Dendritic cell treated with granulocyte-macrophage colony-stimulating factor and Interleukin-4, amounts not matched to agents 40 ng/mL and 50 ng/mL, for 4 days (primary cell): ENCODE measurements at regions not wholly inside any gene's neighbourhood (a gene's known extent, or its start where the extent isn't known, plus 50 kb on each side); places are given as distances from the start of the nearest gene placed in this dataset.
"Not testable (repeated sequence)": the region's sequence is repeated elsewhere in the genome, so short reads cannot be mapped to it uniquely, and the experiment has no call there.

Experiments used
- H3K27ac Mint-ChIP-seq: one replicate; pipeline ENCODE4 v1.8.0; 2022; ENCODE audit warnings: mild to moderate bottlenecking, mixed read lengths
- H3K27me3 Mint-ChIP-seq: one replicate; pipeline ENCODE4 v1.8.0; 2022; ENCODE audit warnings: mild to moderate bottlenecking, mixed read lengths
- H3K36me3 Mint-ChIP-seq: one replicate; pipeline ENCODE4 v1.8.0; 2022; ENCODE audit warnings: low read depth, mixed read lengths
- H3K4me1 Mint-ChIP-seq: one replicate; pipeline ENCODE4 v1.8.0; 2022; ENCODE audit warnings: low read depth, mixed read lengths
- H3K4me3 Mint-ChIP-seq: one replicate; pipeline ENCODE4 v1.8.0; 2022; ENCODE audit warnings: mild to moderate bottlenecking, moderate library complexity, mixed read lengths
- H3K9me3 Mint-ChIP-seq: one replicate; pipeline ENCODE4 v1.8.0; 2022; ENCODE audit warnings: mixed read lengths
- intact Hi-C: fragments of 100-400 bp; cut with micrococcal nuclease; formaldehyde crosslinking; loops from one replicate; pipeline ENCODE4 v1.15.0; 2022

- Mint-ChIP-seq H3K4me1 (no peaks in the 10 kb centered on the region), H3K4me3 (no peak overlapping the region), H3K36me3 (no peaks in the 10 kb centered on the region), H3K27me3 (no peaks in the 10 kb centered on the region), H3K27ac (no peak overlapping the region), H3K9me3 (peaks cover 17% of the 10 kb centered on the region)
- intact Hi-C loops: no loop called here
Measured at GRCh38 chrX:137792214-137792613, 226.3 kb downstream of the ZIC3 start.

DNA sequence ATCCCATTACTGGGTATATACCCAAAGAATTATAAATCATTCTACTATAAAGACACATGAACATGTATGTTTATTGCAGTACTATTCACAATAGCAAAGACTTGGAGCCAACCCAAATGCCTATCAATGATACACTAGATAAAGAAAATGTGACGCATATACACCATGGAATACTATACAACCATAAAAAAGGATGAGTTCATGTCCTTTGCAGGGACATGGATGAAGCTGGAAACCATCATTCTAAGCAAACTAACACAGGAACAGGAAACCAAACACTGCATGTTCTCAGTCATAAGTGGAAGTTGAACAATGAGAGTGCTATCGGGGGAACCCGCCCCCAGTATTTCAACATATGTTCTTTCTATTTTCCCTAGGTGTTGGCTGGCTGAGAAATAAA is 232.0 kb downstream of the ZIC3 start:
- H3K4me1 Mint-ChIP-seq, H3K27ac Mint-ChIP-seq, intact Hi-C loops, H3K36me3 Mint-ChIP-seq, H3K27me3 Mint-ChIP-seq, H3K4me3 Mint-ChIP-seq: not testable (repeated sequence)
- peaks cover 26% of the 10 kb centered on the region for H3K9me3 Mint-ChIP-seq

GRCh38 chrX:137823257-137823656 is 257.3 kb downstream of the ZIC3 start:
- Mint-ChIP-seq H3K4me3 (no peak overlapping the region), H3K9me3 (peaks cover 1% of the 10 kb centered on the region), H3K27ac (no peak overlapping the region), H3K4me1 (no peaks in the 10 kb centered on the region), H3K27me3 (no peaks in the 10 kb centered on the region), H3K36me3 (no peaks in the 10 kb centered on the region)
- intact Hi-C loops: no loop called here

- Mint-ChIP-seq H3K4me1 (no peaks in the 10 kb centered on the region), H3K27me3 (no peaks in the 10 kb centered on the region), H3K36me3 (no peaks in the 10 kb centered on the region), H3K9me3 (no peaks in the 10 kb centered on the region), H3K4me3 (no peak overlapping the region), H3K27ac (no peak overlapping the region)
- intact Hi-C loops: no loop called here
Measured at GRCh38 chrX:137847376-137847775, 281.4 kb downstream of the ZIC3 start.

DNA sequence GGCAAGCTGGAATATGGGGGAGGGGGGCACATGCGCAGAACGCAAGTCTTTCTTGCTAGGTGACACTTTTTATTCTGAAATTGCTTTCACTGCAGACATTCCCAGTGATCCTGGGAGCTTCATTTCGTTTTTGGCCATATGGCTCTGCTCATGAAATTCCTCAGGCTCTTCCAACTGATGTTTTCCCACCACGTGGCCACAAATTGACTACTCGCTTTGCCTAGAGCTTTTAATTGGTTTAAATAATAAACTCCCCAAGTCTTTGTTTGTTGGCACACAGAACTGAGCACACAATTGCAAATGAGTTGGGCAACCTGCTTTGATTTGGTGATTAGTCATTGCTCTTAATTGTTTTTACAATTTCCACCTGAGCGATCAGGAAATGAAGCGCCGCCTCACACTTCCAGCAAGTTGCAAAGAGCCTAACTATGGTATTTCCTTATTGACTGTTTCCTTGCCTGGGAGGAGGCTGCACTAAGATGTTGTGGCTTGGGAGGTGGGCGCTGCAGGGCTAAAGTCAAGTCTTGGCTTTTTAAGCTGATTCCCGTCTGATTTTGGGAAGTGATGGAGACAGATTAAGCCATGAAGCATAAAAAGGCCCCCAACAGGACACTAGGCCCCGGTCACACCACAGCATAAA is 282.5 kb downstream of the ZIC3 start:
- Mint-ChIP-seq H3K36me3 (no peaks in the 10 kb centered on the region), H3K4me1 (no peaks in the 10 kb centered on the region), H3K27ac (no peak overlapping the region), H3K9me3 (no peaks in the 10 kb centered on the region), H3K27me3 (no peaks in the 10 kb centered on the region), H3K4me3 (no peak overlapping the region)
- intact Hi-C loops: no loop called here

GRCh38 chrX:137852502-137852901 is 286.6 kb downstream of the ZIC3 start:
- H3K9me3 Mint-ChIP-seq: no peaks in the 10 kb centered on the region
- no peaks in the 10 kb centered on the region for H3K36me3 Mint-ChIP-seq
- H3K4me1 Mint-ChIP-seq: no peaks in the 10 kb centered on the region
- no peaks in the 10 kb centered on the region for H3K27me3 Mint-ChIP-seq
- intact Hi-C loops: no loop called here
- H3K27ac Mint-ChIP-seq: no peak overlapping the region
- no peak overlapping the region for H3K4me3 Mint-ChIP-seq

- H3K27ac Mint-ChIP-seq: no peak overlapping the region
- no peaks in the 10 kb centered on the region for H3K36me3 Mint-ChIP-seq
- no peak overlapping the region for H3K4me3 Mint-ChIP-seq
- intact Hi-C loops: no loop called here
- H3K4me1 Mint-ChIP-seq: no peaks in the 10 kb centered on the region
- no peaks in the 10 kb centered on the region for H3K27me3 Mint-ChIP-seq
- no peaks in the 10 kb centered on the region for H3K9me3 Mint-ChIP-seq
Measured at GRCh38 chrX:137855490-137855889, 289.6 kb downstream of the ZIC3 start.

DNA sequence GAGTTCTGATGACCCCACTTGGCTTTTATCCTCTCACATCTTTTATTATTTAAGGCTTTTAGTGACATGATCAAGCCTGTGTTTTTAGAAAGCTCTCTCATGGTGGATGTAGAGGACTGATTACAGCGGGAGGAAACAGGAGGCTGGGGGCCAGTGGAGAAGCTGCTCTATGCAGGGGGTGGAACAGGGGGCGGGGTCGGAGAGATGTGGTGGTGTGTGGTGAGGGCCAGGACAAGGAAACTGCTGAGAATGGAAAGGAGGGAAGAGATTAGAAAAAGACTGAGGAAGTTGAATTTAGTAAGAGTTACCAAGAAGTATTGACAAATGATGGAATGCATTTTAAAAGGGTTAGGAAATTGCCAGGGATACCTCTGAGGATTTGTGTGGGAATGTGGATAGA is 292.2 kb downstream of the ZIC3 start:
- H3K4me3 Mint-ChIP-seq: no peak overlapping the region
- H3K27ac Mint-ChIP-seq: no peak overlapping the region
- H3K36me3 Mint-ChIP-seq: no peaks in the 10 kb centered on the region
- H3K27me3 Mint-ChIP-seq: no peaks in the 10 kb centered on the region
- intact Hi-C loops: no loop called here
- no peaks in the 10 kb centered on the region for H3K4me1 Mint-ChIP-seq
- no peaks in the 10 kb centered on the region for H3K9me3 Mint-ChIP-seq

DNA sequence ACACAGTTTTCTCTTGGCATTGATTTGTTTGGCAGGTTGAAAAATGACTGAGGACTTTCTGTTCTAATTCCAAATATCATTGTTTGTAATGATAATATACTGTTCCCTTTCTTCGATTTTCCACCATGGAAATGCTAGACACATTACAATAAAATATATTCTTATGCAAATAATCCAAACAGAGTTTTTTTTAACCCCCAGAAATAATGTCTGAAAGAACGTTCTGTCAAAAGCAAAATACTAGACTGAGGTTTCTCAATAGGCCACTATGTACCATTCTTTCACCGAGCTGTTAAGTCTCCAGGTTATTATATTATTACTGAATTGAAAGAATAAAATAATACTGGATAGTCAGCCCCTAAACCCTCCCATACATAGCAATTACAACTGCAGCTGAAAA is 312.5 kb downstream of the ZIC3 start:
- no peaks in the 10 kb centered on the region for H3K27me3 Mint-ChIP-seq
- H3K4me1 Mint-ChIP-seq: no peaks in the 10 kb centered on the region
- no peaks in the 10 kb centered on the region for H3K36me3 Mint-ChIP-seq
- H3K9me3 Mint-ChIP-seq: no peaks in the 10 kb centered on the region
- no peak overlapping the region for H3K27ac Mint-ChIP-seq
- H3K4me3 Mint-ChIP-seq: no peak overlapping the region
- intact Hi-C loops: no loop called here

DNA sequence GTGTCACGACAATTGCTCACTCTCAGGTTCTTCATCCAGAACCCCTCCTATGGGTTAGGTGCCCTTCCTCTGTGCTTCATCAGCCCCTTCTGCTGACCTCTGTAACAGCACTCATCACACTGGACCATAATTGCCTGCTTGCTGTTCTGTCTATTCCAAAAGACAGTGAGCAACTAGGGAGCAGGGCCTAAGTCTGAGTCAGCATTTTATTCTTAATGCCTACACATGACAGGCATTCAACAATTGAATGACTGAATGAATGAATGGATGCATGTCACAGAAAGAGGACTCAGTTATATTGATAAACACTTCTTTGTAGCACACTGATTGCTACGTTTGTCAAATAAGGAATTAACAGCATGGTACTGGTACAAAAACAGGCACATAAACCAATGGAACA is 317.0 kb downstream of the ZIC3 start:
- Mint-ChIP-seq H3K4me1 (no peaks in the 10 kb centered on the region), H3K27ac (no peak overlapping the region), H3K4me3 (no peak overlapping the region), H3K36me3 (no peaks in the 10 kb centered on the region), H3K9me3 (no peaks in the 10 kb centered on the region), H3K27me3 (no peaks in the 10 kb centered on the region)
- intact Hi-C loops: no loop called here

- H3K9me3 Mint-ChIP-seq, H3K36me3 Mint-ChIP-seq, H3K27ac Mint-ChIP-seq, H3K27me3 Mint-ChIP-seq, intact Hi-C loops, H3K4me1 Mint-ChIP-seq, H3K4me3 Mint-ChIP-seq: not testable (repeated sequence)
Measured at GRCh38 chrX:137884813-137885212, 318.9 kb downstream of the ZIC3 start.

DNA sequence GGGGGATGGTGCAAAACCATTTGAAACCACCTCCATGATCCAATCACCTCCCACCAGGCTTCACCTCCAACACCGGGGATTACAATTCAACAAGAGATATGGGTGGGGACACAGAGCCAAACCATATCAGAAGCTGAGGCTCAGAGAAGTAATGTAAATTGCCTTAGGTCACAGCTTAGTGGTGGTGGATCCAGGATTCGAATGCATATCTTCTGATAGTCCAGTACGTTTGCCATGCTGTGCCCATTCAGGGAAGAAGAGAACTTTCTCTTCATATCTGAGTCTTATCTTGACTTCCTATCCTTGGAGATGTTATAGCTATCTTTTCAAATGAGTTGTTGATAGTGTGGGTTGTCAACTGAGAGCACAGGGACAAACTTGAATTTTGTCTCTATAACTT is 325.5 kb downstream of the ZIC3 start:
- Mint-ChIP-seq H3K9me3 (no peaks in the 10 kb centered on the region), H3K36me3 (no peaks in the 10 kb centered on the region), H3K4me3 (no peak overlapping the region), H3K27ac (no peak overlapping the region), H3K27me3 (no peaks in the 10 kb centered on the region), H3K4me1 (no peaks in the 10 kb centered on the region)
- intact Hi-C loops: no loop called here

- no peaks in the 10 kb centered on the region for H3K36me3 Mint-ChIP-seq
- H3K9me3 Mint-ChIP-seq: no peaks in the 10 kb centered on the region
- no peaks in the 10 kb centered on the region for H3K4me1 Mint-ChIP-seq
- intact Hi-C loops: no loop called here
- no peak overlapping the region for H3K27ac Mint-ChIP-seq
- H3K4me3 Mint-ChIP-seq: no peak overlapping the region
- H3K27me3 Mint-ChIP-seq: no peaks in the 10 kb centered on the region
Measured at GRCh38 chrX:137896123-137896522, 330.2 kb downstream of the ZIC3 start.

DNA sequence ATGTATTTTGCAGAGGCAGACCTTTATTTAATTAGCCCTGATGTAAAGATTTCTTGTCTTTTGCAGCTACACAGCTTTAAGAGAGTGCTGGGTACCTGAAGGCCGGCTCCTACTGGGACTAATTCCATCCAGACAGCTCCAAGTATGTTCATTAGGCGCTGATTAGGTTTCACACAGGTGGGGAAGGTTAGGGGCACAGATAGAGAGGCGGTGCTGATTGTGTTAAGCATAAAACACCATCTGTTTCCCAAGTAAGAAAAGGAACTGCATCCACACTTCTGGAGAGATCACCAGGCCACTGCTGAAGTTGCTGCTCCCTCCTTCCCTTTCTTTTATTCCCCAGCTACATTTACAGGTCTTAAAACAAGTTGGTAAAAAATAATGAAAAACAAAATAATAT is 349.5 kb downstream of the ZIC3 start:
- H3K4me3 Mint-ChIP-seq: no peak overlapping the region
- H3K27me3 Mint-ChIP-seq: no peaks in the 10 kb centered on the region
- H3K27ac Mint-ChIP-seq: no peak overlapping the region
- intact Hi-C loops: no loop called here
- no peaks in the 10 kb centered on the region for H3K9me3 Mint-ChIP-seq
- H3K4me1 Mint-ChIP-seq: no peaks in the 10 kb centered on the region
- H3K36me3 Mint-ChIP-seq: no peaks in the 10 kb centered on the region

DNA sequence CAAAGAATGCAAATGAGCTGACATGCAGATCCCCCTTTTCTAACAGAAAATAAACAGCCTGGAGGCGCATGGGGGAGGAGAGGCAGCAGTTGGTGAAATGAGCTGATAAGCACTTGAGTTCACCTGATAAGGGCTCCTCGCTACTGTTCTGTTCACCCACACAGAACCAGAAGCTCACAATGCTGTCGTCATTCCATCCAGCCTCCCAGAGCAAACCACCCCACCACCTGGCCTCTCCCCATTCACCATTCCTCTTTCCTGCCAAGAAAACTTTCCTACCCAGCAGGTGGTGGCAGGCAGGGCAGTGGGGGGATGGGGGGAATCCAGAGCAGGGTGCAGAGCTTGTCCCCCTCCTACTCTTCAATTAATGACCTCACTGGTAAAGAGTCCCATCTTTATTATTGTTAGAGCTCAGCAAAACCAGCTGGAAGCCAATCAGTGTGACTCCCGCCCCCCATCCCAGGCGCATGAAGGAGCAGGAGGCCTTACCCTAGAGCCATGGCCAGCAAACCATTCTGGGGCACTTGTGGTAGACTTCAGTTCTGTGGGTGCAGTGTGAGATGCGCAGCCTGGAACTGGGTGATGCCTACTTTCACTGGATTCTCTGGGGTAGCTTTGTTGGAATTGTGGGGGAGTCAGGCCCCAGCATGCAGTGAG is 350.3 kb downstream of the ZIC3 start:
- intact Hi-C loops: no loop called here
- H3K27me3 Mint-ChIP-seq: no peaks in the 10 kb centered on the region
- H3K4me1 Mint-ChIP-seq: no peaks in the 10 kb centered on the region
- H3K36me3 Mint-ChIP-seq: no peaks in the 10 kb centered on the region
- no peaks in the 10 kb centered on the region for H3K9me3 Mint-ChIP-seq
- no peak overlapping the region for H3K27ac Mint-ChIP-seq
- H3K4me3 Mint-ChIP-seq: no peak overlapping the region
